Right lobe of liver (tissue), 4 donors: ENCODE measurements at regions not wholly inside any gene's neighbourhood (a gene's known extent, or its start where the extent isn't known, plus 50 kb on each side); places are given as distances from the start of the nearest gene placed in this dataset.

Experiments used
- POLR2A ChIP-seq: fragments of 450-650 bp; IDR thresholded peaks from one replicate; pipeline ENCODE4 v1.6.1; 2017; ENCODE audit warnings: antibody characterized with exemption, mild to moderate bottlenecking
- TF ChIP-seq, protein P1 (sequence below), 4 donors: fragments of 200-600 bp in 3 of 4; fragments of 450-650 bp in 1 of 4; IDR thresholded peaks; one replicate each; pipeline versions ENCODE4 v1.5.1 to v1.8.0; 2016 to 2022; ENCODE audit warnings: antibody characterized with exemption in 4 of 4, mild to moderate bottlenecking in 2 of 4
- donor health status: DM: no; HTN: no; CAD: no.
- donor health status: DM: no; HTN: no; CAD: no.
- donor health status: DM: no; HTN: yes; CAD: no.

DNA sequence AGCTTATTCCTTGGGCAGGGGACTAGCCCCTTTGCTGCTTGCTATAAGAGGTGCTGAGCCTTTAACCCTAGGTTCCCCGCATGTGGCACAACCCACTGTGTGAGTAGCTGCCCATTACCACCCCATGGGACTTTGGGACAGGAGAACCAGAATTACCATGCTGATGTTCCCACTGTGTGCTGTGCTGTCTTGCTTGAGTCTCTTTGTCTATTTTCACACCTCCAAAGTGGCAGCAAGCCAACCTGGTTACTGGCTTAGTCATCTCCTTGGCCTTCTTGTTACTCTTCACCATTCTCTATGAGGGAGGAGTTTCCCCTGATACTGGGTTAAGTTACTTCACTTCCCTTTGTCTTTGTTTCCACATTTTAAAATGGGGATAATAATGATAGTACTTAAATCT, 73.4 kb upstream of the ETV6 start:
- TF ChIP-seq POLR2A = no peak
- TF ChIP-seq, protein P1, sequence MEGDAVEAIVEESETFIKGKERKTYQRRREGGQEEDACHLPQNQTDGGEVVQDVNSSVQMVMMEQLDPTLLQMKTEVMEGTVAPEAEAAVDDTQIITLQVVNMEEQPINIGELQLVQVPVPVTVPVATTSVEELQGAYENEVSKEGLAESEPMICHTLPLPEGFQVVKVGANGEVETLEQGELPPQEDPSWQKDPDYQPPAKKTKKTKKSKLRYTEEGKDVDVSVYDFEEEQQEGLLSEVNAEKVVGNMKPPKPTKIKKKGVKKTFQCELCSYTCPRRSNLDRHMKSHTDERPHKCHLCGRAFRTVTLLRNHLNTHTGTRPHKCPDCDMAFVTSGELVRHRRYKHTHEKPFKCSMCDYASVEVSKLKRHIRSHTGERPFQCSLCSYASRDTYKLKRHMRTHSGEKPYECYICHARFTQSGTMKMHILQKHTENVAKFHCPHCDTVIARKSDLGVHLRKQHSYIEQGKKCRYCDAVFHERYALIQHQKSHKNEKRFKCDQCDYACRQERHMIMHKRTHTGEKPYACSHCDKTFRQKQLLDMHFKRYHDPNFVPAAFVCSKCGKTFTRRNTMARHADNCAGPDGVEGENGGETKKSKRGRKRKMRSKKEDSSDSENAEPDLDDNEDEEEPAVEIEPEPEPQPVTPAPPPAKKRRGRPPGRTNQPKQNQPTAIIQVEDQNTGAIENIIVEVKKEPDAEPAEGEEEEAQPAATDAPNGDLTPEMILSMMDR (IDR thresholded peaks at IDR 0.05) = no peak
